ENCODE measurements at regions not wholly inside any gene's neighbourhood (a gene's known extent, or its start where the extent isn't known, plus 50 kb on each side); places are given as distances from the start of the nearest gene placed in this dataset.

DNA sequence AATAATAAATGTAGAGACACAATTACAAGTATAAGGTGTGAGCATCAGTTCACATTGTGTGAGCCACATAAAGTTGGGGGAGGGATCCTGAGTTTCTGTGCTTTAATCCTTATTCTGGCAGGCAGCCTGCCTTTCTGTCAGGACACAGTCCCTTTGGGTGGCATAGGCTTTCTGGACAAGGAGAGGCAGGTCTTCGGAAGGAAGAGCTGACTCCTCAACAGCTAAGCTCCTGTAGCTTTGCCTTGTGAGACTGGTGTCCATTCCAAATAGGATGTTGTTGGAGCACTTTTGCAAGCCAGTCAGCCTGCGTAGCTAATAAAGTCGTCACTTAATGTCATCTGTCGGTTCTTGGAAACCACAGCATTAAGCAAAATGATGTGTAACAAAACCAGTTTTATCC lies 151.9 kb upstream of the MCTP2 start:
- Histone ChIP-seq H3K27ac (no peak overlapping the region), H3K9ac (no peak overlapping the region), H3K4me2 (ENCODE audit: unreplicated experiment) (no peak overlapping the region), H3K4me3 (no peak overlapping the region), H3K27me3 (replicated peaks; ENCODE audit: insufficient read depth) (no peaks in the 10 kb centered on the region), H3K79me2 (ENCODE audit: insufficient read depth) (no peaks in the 10 kb centered on the region), H2AFZ (no peak overlapping the region), H3F3A (ENCODE audit: insufficient read depth) (peaks cover 30% of the 10 kb centered on the region), H3K9me2 (ENCODE audit: insufficient read depth) (no peaks in the 10 kb centered on the region), H4K20me1 (ENCODE audit: insufficient read depth) (no peaks in the 10 kb centered on the region), H3K9me3 (ENCODE audit: low read depth) (no peaks in the 10 kb centered on the region), H3K4me1 (ENCODE audit: insufficient read depth) (peaks cover 33% of the 10 kb centered on the region), H3K36me3 (ENCODE audit: low read depth) (no peaks in the 10 kb centered on the region)
- TF ChIP-seq EZH2phosphoT487 (IDR thresholded peaks at IDR 0.05; ENCODE audit: insufficient read depth, low read depth), result no peak
- TF ChIP-seq EZH2 (IDR thresholded peaks at IDR 0.05; ENCODE audit: insufficient read depth, poor library complexity, severe bottlenecking), result no peak
- in situ Hi-C loops (cut with MboI), result no loop called here
- DNase-seq, result no peak
- 88 to 99% methylated on average over 4 of the region's 4 CpGs for WGBS, 2 experiments (ENCODE audit: low coverage in 1 of 2, low lambda C conversion rate in 2 of 2, missing lambda C conversion rate in 2 of 2)

DNA sequence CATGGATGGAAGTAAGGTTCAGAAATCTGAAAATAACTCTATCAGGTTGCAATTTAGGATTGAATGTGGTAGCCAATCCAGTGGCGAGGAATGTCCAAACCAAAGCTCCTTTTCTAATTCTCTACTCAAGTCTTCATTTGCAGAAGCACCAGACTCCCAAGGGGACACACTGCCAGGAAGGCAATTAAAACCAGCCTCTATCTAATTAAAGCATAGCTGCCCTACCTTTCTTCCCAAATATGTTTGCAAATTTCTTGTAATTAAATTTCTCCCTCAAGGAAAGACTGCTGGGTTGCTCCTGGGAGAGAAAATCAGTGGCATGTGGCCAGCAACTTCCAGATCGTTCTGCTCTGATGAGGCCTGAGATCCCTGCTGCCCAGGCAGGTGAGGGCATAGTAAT lies 153.4 kb upstream of the MCTP2 start:
- H3K79me2 ChIP-seq (ENCODE audit: insufficient read depth), result no peaks in the 10 kb centered on the region
- 72 to 73% methylated on average over 2 of the region's 2 CpGs for WGBS, 2 experiments (ENCODE audit: low coverage in 1 of 2, low lambda C conversion rate in 2 of 2, missing lambda C conversion rate in 2 of 2)
- no peaks in the 10 kb centered on the region for H3K9me2 ChIP-seq (ENCODE audit: insufficient read depth)
- H3K27ac ChIP-seq, result no peak overlapping the region
- DNase-seq, result no peak
- H2AFZ ChIP-seq, result no peak overlapping the region
- no peak overlapping the region for H3K4me3 ChIP-seq
- no peak for TF ChIP-seq EZH2 (IDR thresholded peaks at IDR 0.05; ENCODE audit: insufficient read depth, poor library complexity, severe bottlenecking)
- TF ChIP-seq EZH2phosphoT487 (IDR thresholded peaks at IDR 0.05; ENCODE audit: insufficient read depth, low read depth), result no peak
- in situ Hi-C loops (cut with MboI), result no loop called here
- peaks cover 24% of the 10 kb centered on the region for H3F3A ChIP-seq (ENCODE audit: insufficient read depth)
- no peaks in the 10 kb centered on the region for H4K20me1 ChIP-seq (ENCODE audit: insufficient read depth)
- no peak overlapping the region for H3K9ac ChIP-seq
- H3K36me3 ChIP-seq (ENCODE audit: low read depth), result no peaks in the 10 kb centered on the region
- no peaks in the 10 kb centered on the region for H3K9me3 ChIP-seq (ENCODE audit: low read depth)
- H3K4me2 ChIP-seq (ENCODE audit: unreplicated experiment), result no peak overlapping the region
- H3K4me1 ChIP-seq (ENCODE audit: insufficient read depth), result peaks cover 19% of the 10 kb centered on the region
- no peaks in the 10 kb centered on the region for H3K27me3 ChIP-seq (replicated peaks; ENCODE audit: insufficient read depth)

DNA sequence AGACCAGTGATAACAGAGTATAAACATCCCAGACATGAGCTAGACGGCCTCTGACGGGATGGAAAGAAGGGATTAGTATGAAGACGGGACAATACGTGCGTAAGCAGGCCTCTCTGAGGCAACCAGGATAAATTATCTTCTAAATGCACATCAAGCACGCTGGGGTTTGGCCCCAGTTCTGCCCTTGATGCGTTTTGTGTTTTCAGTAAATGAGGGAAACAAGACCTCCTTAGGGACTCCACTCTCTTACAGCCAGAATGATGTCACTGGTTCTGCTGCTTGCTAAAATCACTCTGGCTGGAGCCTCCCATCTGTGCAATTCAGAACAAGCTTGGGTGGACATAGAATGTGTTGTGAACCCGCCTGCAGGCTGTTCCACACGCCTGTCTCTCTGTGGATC lies 156.0 kb upstream of the MCTP2 start:
- Histone ChIP-seq H3K36me3 (ENCODE audit: low read depth) (no peaks in the 10 kb centered on the region), H3K9ac (no peak overlapping the region), H3F3A (ENCODE audit: insufficient read depth) (peaks cover 19% of the 10 kb centered on the region), H4K20me1 (ENCODE audit: insufficient read depth) (no peaks in the 10 kb centered on the region), H3K9me3 (ENCODE audit: low read depth) (no peaks in the 10 kb centered on the region), H3K27ac (no peak overlapping the region), H2AFZ (no peak overlapping the region), H3K27me3 (replicated peaks; ENCODE audit: insufficient read depth) (no peaks in the 10 kb centered on the region), H3K9me2 (ENCODE audit: insufficient read depth) (no peaks in the 10 kb centered on the region), H3K4me3 (no peak overlapping the region), H3K4me1 (ENCODE audit: insufficient read depth) (peaks cover 13% of the 10 kb centered on the region), H3K79me2 (ENCODE audit: insufficient read depth) (no peaks in the 10 kb centered on the region), H3K4me2 (ENCODE audit: unreplicated experiment) (no peak overlapping the region)
- TF ChIP-seq EZH2 (IDR thresholded peaks at IDR 0.05; ENCODE audit: insufficient read depth, poor library complexity, severe bottlenecking) (no peak), EZH2phosphoT487 (IDR thresholded peaks at IDR 0.05; ENCODE audit: insufficient read depth, low read depth) (no peak)
- in situ Hi-C loops (cut with MboI), result no loop called here
- WGBS, 2 experiments (ENCODE audit: low coverage in 1 of 2, low lambda C conversion rate in 2 of 2, missing lambda C conversion rate in 2 of 2), result 43% methylated on average over 9 of the region's 9 CpGs
- DNase-seq, result peak; percentile 58

DNA sequence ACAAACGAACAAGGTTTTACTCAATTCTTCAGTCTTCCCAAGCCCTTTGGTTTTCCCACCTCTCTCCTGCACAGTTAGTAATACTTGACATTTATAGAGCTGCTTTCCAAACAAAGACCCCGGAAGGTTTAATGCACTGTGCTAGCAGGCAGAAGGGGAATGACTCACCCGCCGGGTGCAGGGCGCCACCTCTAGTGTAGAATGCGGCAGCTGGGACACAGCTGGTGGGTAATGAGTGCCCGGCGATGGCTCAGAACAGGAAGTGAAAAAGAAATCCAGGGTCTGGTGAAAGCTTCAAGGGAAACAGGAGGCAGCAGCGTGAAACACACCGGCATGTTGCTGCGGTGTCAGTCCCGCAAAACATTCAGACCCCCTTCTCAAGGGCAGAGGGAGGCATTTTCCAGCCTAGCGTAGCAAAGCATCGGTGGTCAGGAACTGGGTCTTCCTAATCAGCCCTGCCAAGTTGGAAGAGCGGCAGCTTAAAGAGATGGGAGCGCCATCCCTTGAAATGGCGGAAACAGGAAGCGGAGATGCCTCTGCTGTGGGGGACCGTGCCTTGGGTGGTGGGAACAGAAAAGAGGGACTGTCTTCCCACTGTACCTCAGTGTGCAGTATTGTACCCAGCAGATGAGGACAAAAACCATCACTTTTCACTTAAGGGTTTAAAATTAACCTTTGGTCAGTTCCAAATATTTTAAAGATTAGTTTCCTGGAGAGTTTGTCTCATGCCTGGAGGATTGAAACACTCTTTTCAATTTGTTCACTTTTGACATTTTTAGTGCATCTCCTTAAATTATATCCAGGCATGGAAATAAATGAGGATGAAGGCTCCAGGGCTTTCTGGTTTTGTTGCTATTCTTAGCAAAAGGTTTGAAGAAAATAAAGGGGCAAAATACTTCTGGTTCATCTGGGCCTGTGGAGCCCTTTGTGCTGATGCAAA lies 160.7 kb upstream of the MCTP2 start:
- peaks cover 20% of the 10 kb centered on the region for H3F3A ChIP-seq (ENCODE audit: insufficient read depth)
- no peaks in the 10 kb centered on the region for H3K79me2 ChIP-seq (ENCODE audit: insufficient read depth)
- in situ Hi-C loops (cut with MboI), result no loop called here
- no peaks in the 10 kb centered on the region for H3K9me3 ChIP-seq (ENCODE audit: low read depth)
- TF ChIP-seq EZH2 (IDR thresholded peaks at IDR 0.05; ENCODE audit: insufficient read depth, poor library complexity, severe bottlenecking), result no peak
- no peak for TF ChIP-seq EZH2phosphoT487 (IDR thresholded peaks at IDR 0.05; ENCODE audit: insufficient read depth, low read depth)
- H3K4me1 ChIP-seq (ENCODE audit: insufficient read depth), result peaks cover 14% of the 10 kb centered on the region
- no peaks in the 10 kb centered on the region for H3K27me3 ChIP-seq (replicated peaks; ENCODE audit: insufficient read depth)
- peak overlapping the region; percentile 53 for H3K4me3 ChIP-seq
- peak; percentile 76 for DNase-seq
- WGBS, 2 experiments (ENCODE audit: low coverage in 1 of 2, low lambda C conversion rate in 2 of 2, missing lambda C conversion rate in 2 of 2), result 21 to 25% methylated on average over 19 of the region's 19 CpGs
- H3K4me2 ChIP-seq (ENCODE audit: unreplicated experiment), result peak overlapping the region; percentile 77
- no peaks in the 10 kb centered on the region for H4K20me1 ChIP-seq (ENCODE audit: insufficient read depth)
- peak overlapping the region; percentile 74 for H2AFZ ChIP-seq
- no peaks in the 10 kb centered on the region for H3K9me2 ChIP-seq (ENCODE audit: insufficient read depth)
- no peaks in the 10 kb centered on the region for H3K36me3 ChIP-seq (ENCODE audit: low read depth)
- H3K27ac ChIP-seq, result no peak overlapping the region
- H3K9ac ChIP-seq, result no peak overlapping the region
